HCT116 (cell line): ENCODE measurements at regions not wholly inside any gene's neighbourhood (a gene's known extent, or its start where the extent isn't known, plus 50 kb on each side); places are given as distances from the start of the nearest gene placed in this dataset.

Source experiments
- CBX3 ChIP-seq: IDR thresholded peaks from 2 replicates; pipeline ENCODE4 v1.6.1; 2012; ENCODE audit warnings: low read depth
- POLR2A ChIP-seq: IDR thresholded peaks from 2 replicates; pipeline ENCODE4 v1.7.0; 2011; ENCODE audit warnings: borderline replicate concordance; ENCODE audit not compliant: insufficient read depth, insufficient read length; ENCODE audit errors: extremely low read depth
- POLR2AphosphoS5 ChIP-seq: IDR thresholded peaks from 2 replicates; pipeline ENCODE4 v1.6.1; 2011; ENCODE audit warnings: mild to moderate bottlenecking, low read depth, low read length, moderate library complexity
- RAD21 ChIP-seq: IDR thresholded peaks from 2 replicates; pipeline ENCODE4 v1.6.1; 2012; ENCODE audit warnings: low read depth, mild to moderate bottlenecking
- SRF ChIP-seq: IDR thresholded peaks from 2 replicates; pipeline ENCODE4 v1.6.1; 2012; ENCODE audit warnings: low read depth
- YY1 ChIP-seq: IDR thresholded peaks from 2 replicates; pipeline ENCODE4 v1.6.1; 2011; ENCODE audit warnings: low read length, low read depth, moderate library complexity, mild to moderate bottlenecking; ENCODE audit not compliant: insufficient replicate concordance; ENCODE audit errors: extremely low read depth
- ZFX ChIP-seq: fragments of 450-650 bp; IDR thresholded peaks from 2 replicates; pipeline ENCODE4 v1.6.1; 2017
- TF ChIP-seq, protein P1 (sequence below), 3 experiments: fragments of 200-600 bp in 1 of 3; sonication (generic) in 1 of 3; IDR thresholded peaks in 2 of 3; conservative IDR thresholded peaks in 1 of 3; 2 replicates each; pipeline ENCODE4 v1.5.1; 2012 to 2017; ENCODE audit warnings: low read depth in 2 of 3, low read length in 2 of 3, antibody characterized with exemption in 1 of 3, borderline replicate concordance in 1 of 3, control low read depth in 1 of 3, mild to moderate bottlenecking in 1 of 3, mixed read lengths in 1 of 3, mixed run types in 1 of 3, moderate library complexity in 1 of 3; ENCODE audit not compliant: insufficient read depth in 1 of 3
- TF ChIP-seq, protein P2 (sequence below): IDR thresholded peaks from 2 replicates; pipeline ENCODE4 v1.6.1; 2012; ENCODE audit warnings: low read depth
- TF ChIP-seq, protein P3 (sequence below): IDR thresholded peaks from 2 replicates; pipeline ENCODE4 v1.6.1; 2012

DNA sequence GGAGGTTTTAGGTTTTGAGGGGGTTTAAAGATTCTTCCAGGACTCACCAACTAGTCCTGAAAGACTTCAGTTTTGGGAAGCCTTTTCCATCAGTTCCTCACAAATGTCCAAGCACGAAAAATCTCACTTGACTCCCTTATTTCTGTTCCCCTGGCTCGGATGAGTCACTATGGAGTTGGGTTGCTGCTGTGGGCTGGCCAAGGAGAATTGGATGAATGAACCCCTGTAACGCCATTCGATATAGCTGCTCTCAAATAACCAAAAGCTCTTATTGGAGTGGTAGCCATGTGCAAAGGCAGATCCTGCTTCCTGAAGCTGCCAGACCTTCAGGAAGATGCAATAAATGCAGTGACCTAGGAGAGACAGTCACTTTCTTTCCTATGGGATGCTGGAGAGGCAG, 417.0 kb downstream of the ZNF521 start:
- TF ChIP-seq, protein P1, sequence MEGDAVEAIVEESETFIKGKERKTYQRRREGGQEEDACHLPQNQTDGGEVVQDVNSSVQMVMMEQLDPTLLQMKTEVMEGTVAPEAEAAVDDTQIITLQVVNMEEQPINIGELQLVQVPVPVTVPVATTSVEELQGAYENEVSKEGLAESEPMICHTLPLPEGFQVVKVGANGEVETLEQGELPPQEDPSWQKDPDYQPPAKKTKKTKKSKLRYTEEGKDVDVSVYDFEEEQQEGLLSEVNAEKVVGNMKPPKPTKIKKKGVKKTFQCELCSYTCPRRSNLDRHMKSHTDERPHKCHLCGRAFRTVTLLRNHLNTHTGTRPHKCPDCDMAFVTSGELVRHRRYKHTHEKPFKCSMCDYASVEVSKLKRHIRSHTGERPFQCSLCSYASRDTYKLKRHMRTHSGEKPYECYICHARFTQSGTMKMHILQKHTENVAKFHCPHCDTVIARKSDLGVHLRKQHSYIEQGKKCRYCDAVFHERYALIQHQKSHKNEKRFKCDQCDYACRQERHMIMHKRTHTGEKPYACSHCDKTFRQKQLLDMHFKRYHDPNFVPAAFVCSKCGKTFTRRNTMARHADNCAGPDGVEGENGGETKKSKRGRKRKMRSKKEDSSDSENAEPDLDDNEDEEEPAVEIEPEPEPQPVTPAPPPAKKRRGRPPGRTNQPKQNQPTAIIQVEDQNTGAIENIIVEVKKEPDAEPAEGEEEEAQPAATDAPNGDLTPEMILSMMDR (IDR thresholded peaks at IDR 0.05 in 2 of 3, conservative IDR thresholded peaks at IDR 0.05 in 1 of 3; ENCODE audit: borderline replicate concordance in 1 of 3, insufficient read depth in 1 of 3, low read depth in 2 of 3, low read length in 2 of 3), result no peak
- TF ChIP-seq YY1 (no peak), CBX3 (no peak), RAD21 (no peak), ZFX (no peak), POLR2A (no peak), POLR2AphosphoS5 (no peak), SRF (no peak)
- TF ChIP-seq, protein P2, sequence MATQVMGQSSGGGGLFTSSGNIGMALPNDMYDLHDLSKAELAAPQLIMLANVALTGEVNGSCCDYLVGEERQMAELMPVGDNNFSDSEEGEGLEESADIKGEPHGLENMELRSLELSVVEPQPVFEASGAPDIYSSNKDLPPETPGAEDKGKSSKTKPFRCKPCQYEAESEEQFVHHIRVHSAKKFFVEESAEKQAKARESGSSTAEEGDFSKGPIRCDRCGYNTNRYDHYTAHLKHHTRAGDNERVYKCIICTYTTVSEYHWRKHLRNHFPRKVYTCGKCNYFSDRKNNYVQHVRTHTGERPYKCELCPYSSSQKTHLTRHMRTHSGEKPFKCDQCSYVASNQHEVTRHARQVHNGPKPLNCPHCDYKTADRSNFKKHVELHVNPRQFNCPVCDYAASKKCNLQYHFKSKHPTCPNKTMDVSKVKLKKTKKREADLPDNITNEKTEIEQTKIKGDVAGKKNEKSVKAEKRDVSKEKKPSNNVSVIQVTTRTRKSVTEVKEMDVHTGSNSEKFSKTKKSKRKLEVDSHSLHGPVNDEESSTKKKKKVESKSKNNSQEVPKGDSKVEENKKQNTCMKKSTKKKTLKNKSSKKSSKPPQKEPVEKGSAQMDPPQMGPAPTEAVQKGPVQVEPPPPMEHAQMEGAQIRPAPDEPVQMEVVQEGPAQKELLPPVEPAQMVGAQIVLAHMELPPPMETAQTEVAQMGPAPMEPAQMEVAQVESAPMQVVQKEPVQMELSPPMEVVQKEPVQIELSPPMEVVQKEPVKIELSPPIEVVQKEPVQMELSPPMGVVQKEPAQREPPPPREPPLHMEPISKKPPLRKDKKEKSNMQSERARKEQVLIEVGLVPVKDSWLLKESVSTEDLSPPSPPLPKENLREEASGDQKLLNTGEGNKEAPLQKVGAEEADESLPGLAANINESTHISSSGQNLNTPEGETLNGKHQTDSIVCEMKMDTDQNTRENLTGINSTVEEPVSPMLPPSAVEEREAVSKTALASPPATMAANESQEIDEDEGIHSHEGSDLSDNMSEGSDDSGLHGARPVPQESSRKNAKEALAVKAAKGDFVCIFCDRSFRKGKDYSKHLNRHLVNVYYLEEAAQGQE, result no peak
- TF ChIP-seq, protein P3, sequence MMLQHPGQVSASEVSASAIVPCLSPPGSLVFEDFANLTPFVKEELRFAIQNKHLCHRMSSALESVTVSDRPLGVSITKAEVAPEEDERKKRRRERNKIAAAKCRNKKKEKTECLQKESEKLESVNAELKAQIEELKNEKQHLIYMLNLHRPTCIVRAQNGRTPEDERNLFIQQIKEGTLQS, result no peak
